ENCODE measurements at regions not wholly inside any gene's neighbourhood (a gene's known extent, or its start where the extent isn't known, plus 50 kb on each side); places are given as distances from the start of the nearest gene placed in this dataset.

DNA sequence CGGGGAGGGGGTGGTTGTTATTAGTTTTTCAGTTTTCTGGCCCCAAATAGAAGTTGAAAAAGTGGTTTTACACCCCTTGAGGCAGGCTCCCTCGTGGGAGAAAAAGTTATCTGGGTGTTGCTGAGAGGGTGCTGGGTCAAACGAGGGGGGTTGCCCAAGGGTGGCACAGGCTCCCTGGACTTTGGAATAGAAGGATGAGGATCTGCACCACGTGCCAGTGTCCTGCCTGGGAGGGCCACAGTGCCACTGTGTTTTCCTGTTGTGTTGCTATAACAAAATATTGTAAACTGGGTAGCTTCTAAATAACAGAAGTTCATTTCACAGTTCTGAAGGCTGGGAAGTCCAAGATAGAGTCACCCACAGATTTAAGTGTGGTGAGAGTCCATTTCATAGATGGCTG, 181.9 kb downstream of the CXCL12 start:
- TF ChIP-seq, protein P1, sequence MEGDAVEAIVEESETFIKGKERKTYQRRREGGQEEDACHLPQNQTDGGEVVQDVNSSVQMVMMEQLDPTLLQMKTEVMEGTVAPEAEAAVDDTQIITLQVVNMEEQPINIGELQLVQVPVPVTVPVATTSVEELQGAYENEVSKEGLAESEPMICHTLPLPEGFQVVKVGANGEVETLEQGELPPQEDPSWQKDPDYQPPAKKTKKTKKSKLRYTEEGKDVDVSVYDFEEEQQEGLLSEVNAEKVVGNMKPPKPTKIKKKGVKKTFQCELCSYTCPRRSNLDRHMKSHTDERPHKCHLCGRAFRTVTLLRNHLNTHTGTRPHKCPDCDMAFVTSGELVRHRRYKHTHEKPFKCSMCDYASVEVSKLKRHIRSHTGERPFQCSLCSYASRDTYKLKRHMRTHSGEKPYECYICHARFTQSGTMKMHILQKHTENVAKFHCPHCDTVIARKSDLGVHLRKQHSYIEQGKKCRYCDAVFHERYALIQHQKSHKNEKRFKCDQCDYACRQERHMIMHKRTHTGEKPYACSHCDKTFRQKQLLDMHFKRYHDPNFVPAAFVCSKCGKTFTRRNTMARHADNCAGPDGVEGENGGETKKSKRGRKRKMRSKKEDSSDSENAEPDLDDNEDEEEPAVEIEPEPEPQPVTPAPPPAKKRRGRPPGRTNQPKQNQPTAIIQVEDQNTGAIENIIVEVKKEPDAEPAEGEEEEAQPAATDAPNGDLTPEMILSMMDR (IDR thresholded peaks at IDR 0.05; ENCODE audit: low read length), result no peak
- no peak for TF ChIP-seq EZH2 (optimal IDR thresholded peaks at IDR 0.05; ENCODE audit: low read depth, low read length)
- TF ChIP-seq EZH2phosphoT487 (IDR thresholded peaks at IDR 0.05; ENCODE audit: low read length), result no peak
